Tibial nerve (tissue), 4 donors: ENCODE measurements at regions not wholly inside any gene's neighbourhood (a gene's known extent, or its start where the extent isn't known, plus 50 kb on each side); places are given as distances from the start of the nearest gene placed in this dataset. TPM values are rescaled to one million over a fixed set of nuclear protein-coding genes. Genes with fewer than 3 reads are reported as not detected.

Source experiments
- DNase-seq, 2 donors: peaks; one replicate each; pipeline ENCODE4 v3.0.0-alpha.2; 2019; ENCODE audit warnings: low spot score in 2 of 2
- H3K27ac ChIP-seq, 4 donors: fragments of 200-600 bp; sonication (generic) in 3 of 4; one replicate each; pipeline ENCODE4 v1.5.1; 2017 to 2019; ENCODE audit warnings: mild to moderate bottlenecking in 1 of 4
- H3K27me3 ChIP-seq, 2 donors: fragments of 200-600 bp; sonication (generic) in 1 of 2; one replicate each; pipeline versions ENCODE4 v1.5.1 to v1.6.0; 2017 to 2019
- H3K36me3 ChIP-seq, 3 donors: fragments of 200-600 bp; sonication (generic); one replicate each; pipeline ENCODE4 v1.5.1; 2018 to 2019
- H3K4me1 ChIP-seq, 4 donors: fragments of 200-600 bp; sonication (generic) in 3 of 4; one replicate each; pipeline ENCODE4 v1.5.1; 2017 to 2019
- H3K4me3 ChIP-seq, 4 donors: fragments of 200-600 bp; sonication (generic) in 3 of 4; one replicate each; pipeline ENCODE4 v1.5.1; 2017 to 2019; ENCODE audit warnings: mild to moderate bottlenecking in 1 of 4, moderate library complexity in 1 of 4
- H3K9me3 ChIP-seq, 4 donors: fragments of 200-600 bp; sonication (generic) in 3 of 4; one replicate each; pipeline ENCODE4 v1.5.1; 2017 to 2019
- EP300 ChIP-seq, 2 donors: sonication (generic); formaldehyde crosslinking; IDR thresholded peaks; one replicate each; pipeline ENCODE4 v1.6.1; 2017; ENCODE audit warnings: antibody characterized with exemption in 2 of 2, mild to moderate bottlenecking in 1 of 2
- POLR2A ChIP-seq, 2 donors: fragments of 450-650 bp; IDR thresholded peaks; one replicate each; pipeline ENCODE4 v1.6.1; 2017; ENCODE audit warnings: antibody characterized with exemption in 2 of 2, mild to moderate bottlenecking in 2 of 2, moderate library complexity in 2 of 2
- WGBS, 2 donors: methylation state at CpG; one replicate each; pipeline ENCODE4 v1.1.5; 2018; 5-methylcytosine and 5-hydroxymethylcytosine counted together
- small RNA-seq: library from RNA; depleted of rRNA; stranded (forward); fragments of <200 nt; gene quantifications from one replicate; pipeline ENCODE3, GENCODE V24; 2016
- TF ChIP-seq, protein P1 (sequence below), 5 experiments: fragments of 200-600 bp in 3 of 5; fragments of 450-650 bp in 2 of 5; sonication (generic) in 3 of 5; IDR thresholded peaks; one replicate each; pipeline ENCODE4 v1.5.1; 2016 to 2019; ENCODE audit warnings: antibody characterized with exemption in 5 of 5, mild to moderate bottlenecking in 3 of 5, moderate library complexity in 2 of 5

GRCh38 chr10:105339669-105340068, 698.6 kb downstream of the SORCS3 start:
- H3K36me3 ChIP-seq, result no peaks in the 10 kb centered on the region
- WGBS, 2 donors, result 75 to 82% methylated on average over 1 of the region's 1 CpG
- H3K27ac ChIP-seq, result no peak overlapping the region
- DNase-seq, result no peak
- TF ChIP-seq, protein P1, sequence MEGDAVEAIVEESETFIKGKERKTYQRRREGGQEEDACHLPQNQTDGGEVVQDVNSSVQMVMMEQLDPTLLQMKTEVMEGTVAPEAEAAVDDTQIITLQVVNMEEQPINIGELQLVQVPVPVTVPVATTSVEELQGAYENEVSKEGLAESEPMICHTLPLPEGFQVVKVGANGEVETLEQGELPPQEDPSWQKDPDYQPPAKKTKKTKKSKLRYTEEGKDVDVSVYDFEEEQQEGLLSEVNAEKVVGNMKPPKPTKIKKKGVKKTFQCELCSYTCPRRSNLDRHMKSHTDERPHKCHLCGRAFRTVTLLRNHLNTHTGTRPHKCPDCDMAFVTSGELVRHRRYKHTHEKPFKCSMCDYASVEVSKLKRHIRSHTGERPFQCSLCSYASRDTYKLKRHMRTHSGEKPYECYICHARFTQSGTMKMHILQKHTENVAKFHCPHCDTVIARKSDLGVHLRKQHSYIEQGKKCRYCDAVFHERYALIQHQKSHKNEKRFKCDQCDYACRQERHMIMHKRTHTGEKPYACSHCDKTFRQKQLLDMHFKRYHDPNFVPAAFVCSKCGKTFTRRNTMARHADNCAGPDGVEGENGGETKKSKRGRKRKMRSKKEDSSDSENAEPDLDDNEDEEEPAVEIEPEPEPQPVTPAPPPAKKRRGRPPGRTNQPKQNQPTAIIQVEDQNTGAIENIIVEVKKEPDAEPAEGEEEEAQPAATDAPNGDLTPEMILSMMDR (IDR thresholded peaks at IDR 0.05), result no peak
- TF ChIP-seq EP300 (IDR thresholded peaks at IDR 0.05) (no peak), POLR2A (IDR thresholded peaks at IDR 0.05) (no peak)
- H3K9me3 ChIP-seq, result no peaks in the 10 kb centered on the region
- H3K27me3 ChIP-seq, result no peaks in the 10 kb centered on the region
- H3K4me1 ChIP-seq, result no peaks in the 10 kb centered on the region
- H3K4me3 ChIP-seq, result no peak overlapping the region

GRCh38 chr10:105328503-105329133, 687.5 kb downstream of the SORCS3 start:
- H3K36me3 ChIP-seq, result no peaks in the 10 kb centered on the region
- H3K9me3 ChIP-seq, result no peaks in the 10 kb centered on the region
- peaks cover 0 to 5% (median 0%) of the 10 kb centered on the region in 4 donors for H3K4me1 ChIP-seq
- WGBS, 2 donors, result 15 to 19% methylated on average over 1 of the region's 1 CpG
- no peak overlapping the region for H3K4me3 ChIP-seq
- no peaks in the 10 kb centered on the region for H3K27me3 ChIP-seq
- no peak overlapping the region for H3K27ac ChIP-seq
- DNase-seq, result no peak
- TF ChIP-seq POLR2A (IDR thresholded peaks at IDR 0.05) (no peak), EP300 (IDR thresholded peaks at IDR 0.05) (no peak)
- TF ChIP-seq, protein P1 (IDR thresholded peaks at IDR 0.05), result no peak

Small RNAs in the stretch of these regions (small RNA-seq; reads per million reads assigned to genes)
- gene RNU6-463P, result not detected
